ENCODE measurements at regions not wholly inside any gene's neighbourhood (a gene's known extent, or its start where the extent isn't known, plus 50 kb on each side); places are given as distances from the start of the nearest gene placed in this dataset.
"Not testable (repeated sequence)": the region's sequence is repeated elsewhere in the genome, so short reads cannot be mapped to it uniquely, and the experiment has no call there.

GRCh38 chr3:139108253-139108969, 63.7 kb upstream of the PRR23C start:
- no peak for TF ChIP-seq CTCF (IDR thresholded peaks at IDR 0.05; ENCODE audit: low read depth, low read length, missing control alignments)
- H3K4me3 ChIP-seq (ENCODE audit: low read depth, low read length) = no peak overlapping the region
- no peak for DNase-seq (ENCODE audit: low read depth)

- H3K4me3 ChIP-seq (ENCODE audit: low read depth, low read length) = no peak overlapping the region
- DNase-seq (ENCODE audit: low read depth) = no peak
- no peak for TF ChIP-seq CTCF (IDR thresholded peaks at IDR 0.05; ENCODE audit: low read depth, low read length, missing control alignments)
These were observed 64.6 kb upstream of the PRR23C start for GRCh38 chr3:139109271-139109670.

GRCh38 chr3:139110072-139110830, 65.6 kb upstream of the PRR23C start:
- no peak for TF ChIP-seq CTCF (IDR thresholded peaks at IDR 0.05; ENCODE audit: low read depth, low read length, missing control alignments)
- DNase-seq (ENCODE audit: low read depth) = peak; percentile 22
- H3K4me3 ChIP-seq (ENCODE audit: low read depth, low read length) = no peak overlapping the region

GRCh38 chr3:139110929-139111328, 66.2 kb upstream of the PRR23C start:
- DNase-seq (ENCODE audit: low read depth); H3K4me3 ChIP-seq (ENCODE audit: low read depth, low read length): not testable (repeated sequence)

- TF ChIP-seq CTCF (IDR thresholded peaks at IDR 0.05; ENCODE audit: low read depth, low read length, missing control alignments) = peak; percentile 86
- no peak overlapping the region for H3K4me3 ChIP-seq (ENCODE audit: low read depth, low read length)
- no peak for DNase-seq (ENCODE audit: low read depth)
These were observed 66.9 kb upstream of the PRR23C start for GRCh38 chr3:139111392-139112229.

GRCh38 chr3:139112230-139112558, 67.5 kb upstream of the PRR23C start:
- TF ChIP-seq CTCF (IDR thresholded peaks at IDR 0.05; ENCODE audit: low read depth, low read length, missing control alignments) = no peak
- no peak overlapping the region for H3K4me3 ChIP-seq (ENCODE audit: low read depth, low read length)
- no peak for DNase-seq (ENCODE audit: low read depth)
